ENCODE measurements at regions not wholly inside any gene's neighbourhood (a gene's known extent, or its start where the extent isn't known, plus 50 kb on each side); places are given as distances from the start of the nearest gene placed in this dataset.
A peak's percentile ranks its signal among the peaks of the same experiment; 100 is the strongest.
"Not testable (repeated sequence)": the region's sequence is repeated elsewhere in the genome, so short reads cannot be mapped to it uniquely, and the experiment has no call there.

DNA sequence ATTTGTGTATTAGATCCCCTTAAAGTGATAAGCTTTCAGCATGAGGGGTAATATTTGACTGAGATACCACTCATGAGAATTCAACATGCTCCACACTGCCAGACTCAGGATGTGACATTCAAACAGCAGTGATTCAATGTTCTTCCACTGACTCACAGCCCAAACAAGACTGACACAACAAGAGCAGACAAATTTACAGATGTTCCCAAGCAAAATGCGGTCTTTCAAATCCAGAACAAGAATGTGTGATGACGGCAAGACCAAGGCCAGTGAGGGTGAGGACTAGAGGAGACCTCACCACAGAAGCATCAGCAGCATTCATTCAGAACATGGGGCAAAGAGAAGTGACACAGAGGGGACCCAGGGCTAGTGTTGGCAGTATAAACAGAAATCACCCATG lies 99.3 kb upstream of the GRIA3 start:
- peak; percentile 68 for DNase-seq (ENCODE audit: low read depth)

DNA sequence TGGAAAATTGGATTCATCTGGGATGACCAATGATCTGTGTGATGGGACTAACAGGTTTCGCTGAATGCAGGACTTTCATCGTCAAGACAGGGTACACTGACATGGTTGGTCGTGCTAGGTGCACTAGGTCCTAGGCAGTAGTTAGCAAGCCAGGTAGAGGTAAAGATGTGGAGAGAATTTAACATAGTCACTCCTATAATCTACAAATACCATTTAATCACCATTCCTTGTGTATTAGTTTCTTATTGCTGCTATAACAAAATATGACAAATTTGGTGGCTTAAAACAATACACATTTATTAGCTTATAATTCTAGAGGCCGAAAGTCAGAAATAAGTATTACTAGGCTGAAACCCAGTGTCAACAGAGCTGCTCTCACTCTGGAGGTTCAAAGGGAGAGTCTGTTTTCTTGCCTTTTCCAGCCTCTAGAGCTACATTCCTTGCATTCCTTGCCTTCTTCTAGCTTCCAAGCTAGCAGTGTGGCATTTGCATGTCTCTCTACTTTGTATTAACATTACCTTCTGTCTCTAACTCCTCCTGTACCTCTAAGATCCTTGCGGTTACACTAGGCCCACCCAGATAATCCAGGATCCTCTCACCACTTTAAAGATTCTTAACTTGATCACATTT lies 98.7 kb upstream of the GRIA3 start:
- DNase-seq (ENCODE audit: low read depth): peak; percentile 61

DNA sequence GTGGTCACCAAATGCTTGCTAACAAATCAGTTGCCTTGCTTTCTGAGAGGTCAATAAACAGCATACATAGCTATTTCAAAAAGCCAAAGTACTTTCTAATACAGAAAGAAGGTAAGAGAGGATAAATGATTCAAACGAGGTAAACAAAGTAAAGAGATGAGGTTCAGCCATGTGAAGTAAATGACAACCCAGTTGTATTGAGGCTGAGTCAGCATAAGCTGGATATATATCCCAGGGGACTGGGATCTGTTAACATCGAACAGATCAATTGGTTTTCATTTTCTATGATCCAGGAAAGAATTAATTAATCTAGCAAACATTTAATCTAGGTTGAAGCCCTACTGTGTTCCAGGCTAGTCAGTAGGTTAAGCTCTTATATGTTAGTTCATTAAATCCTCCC lies 97.3 kb upstream of the GRIA3 start:
- no peak for DNase-seq (ENCODE audit: low read depth)

DNA sequence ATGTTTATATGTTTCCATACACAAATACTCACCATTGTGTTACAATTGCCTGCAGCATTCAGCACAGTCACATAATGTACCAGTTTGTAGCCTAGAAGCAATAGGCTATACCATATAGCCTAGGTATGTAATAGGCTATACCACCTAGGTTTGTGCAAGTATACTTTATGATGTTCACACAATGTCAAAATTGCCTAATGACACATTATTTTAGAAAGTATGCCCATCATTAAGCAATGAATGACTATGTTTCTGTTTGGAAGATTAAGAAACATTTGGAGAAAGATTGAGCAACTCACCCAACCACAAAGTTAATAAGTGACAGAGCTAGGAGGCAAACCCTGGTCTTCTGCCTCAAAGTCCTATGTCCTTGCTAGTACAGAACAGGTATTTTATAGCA lies 96.8 kb upstream of the GRIA3 start:
- DNase-seq (ENCODE audit: low read depth): peak; percentile 91

DNA sequence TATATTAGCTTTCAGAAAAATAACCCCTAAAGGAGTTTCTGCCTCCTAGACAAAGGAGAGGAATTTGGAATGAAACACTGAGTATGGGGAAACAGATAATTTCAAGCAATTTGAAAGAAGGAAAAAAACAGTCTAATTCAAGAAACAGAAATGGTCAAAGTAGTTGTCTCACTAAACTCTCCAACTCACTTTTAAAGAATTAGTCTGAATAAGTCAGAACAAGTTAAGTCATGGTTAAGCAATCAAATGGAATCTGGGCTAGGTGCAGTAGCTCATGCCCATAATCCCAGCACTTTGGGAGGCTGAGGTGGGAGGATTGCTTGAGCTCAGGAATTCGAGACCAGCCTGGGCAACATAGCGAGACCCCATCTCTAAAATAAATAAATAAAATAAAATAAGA lies 95.7 kb upstream of the GRIA3 start:
- DNase-seq (ENCODE audit: low read depth): peak; percentile 23

DNA sequence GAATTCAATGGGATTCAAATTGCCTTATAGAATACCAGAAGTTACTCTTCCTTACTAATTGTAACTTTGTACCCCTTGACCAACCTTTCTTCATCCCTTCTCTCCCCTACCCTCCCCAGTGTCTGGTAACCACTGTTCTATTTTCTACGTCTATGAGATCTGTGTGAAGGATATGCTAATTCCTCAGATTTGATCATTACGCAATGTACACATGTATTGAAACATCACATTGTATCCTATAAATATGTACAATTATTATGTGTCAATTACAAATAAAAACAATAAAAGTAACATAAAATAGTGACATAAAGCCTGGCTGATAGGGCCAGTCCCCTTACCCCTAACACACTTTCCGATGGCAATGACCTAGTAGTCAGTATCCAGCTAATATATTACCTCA lies 95.1 kb upstream of the GRIA3 start:
- DNase-seq (ENCODE audit: low read depth): no peak

DNA sequence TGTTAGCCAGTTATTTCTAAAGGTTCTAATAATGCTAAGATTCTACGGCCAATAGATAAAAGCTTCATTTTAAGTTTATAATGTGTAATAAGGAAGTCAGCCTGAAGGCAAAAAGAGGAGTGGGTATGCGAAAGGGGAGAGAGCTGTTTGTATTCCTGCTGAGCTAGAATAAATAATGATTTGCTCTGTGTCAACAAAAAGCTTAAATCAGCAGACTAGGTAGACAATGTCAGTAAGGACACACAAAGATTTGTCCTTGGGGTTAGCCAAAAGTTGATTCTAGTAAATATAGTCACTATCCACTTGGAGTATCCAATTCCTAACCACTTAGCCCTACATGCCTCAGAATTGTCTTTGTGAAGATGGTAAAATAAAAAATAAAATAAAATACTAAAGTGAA lies 90.3 kb upstream of the GRIA3 start:
- no peak for DNase-seq (ENCODE audit: low read depth)

DNA sequence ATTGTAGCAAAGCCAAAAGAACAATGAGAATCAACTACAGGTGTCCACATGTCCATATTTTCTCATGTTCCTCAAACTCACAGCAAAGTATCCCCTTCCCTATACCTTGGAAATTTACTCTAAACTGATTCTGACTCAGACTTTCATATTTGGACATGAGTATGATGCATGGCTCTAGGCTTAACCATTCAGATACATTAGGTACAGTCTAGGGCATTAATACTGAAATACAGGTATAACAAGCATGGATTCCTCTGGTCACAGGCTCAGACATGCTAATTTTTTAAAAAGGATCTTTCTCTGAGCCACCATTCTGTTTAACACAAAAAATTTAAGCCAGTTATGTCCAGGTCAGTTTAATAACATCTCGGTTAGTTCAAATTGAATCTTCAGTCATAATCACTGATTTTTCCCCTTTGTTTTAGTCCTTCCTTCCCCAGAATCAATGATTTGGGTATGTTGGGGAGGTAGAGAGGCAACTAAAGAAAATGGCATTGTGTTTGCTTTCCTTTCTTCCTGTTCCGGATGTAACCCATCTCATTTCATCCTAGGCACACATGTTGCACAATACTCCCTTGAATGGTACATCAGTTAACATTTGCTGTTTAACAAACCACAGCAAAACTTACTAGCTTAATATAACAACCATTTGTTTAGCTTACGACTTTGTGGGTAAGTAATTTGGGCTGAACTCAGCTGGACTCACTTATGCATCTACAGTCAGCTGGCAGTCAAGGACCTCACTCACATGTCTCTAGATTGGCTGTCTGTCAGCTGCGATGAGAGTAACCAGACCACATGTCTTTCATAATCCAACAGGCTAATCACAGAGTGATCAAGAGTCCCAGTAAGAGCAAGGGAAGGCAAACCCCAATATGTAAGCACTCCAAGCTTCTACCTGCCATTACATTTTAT lies 75.3 kb upstream of the GRIA3 start:
- peak; percentile 76 for DNase-seq (ENCODE audit: low read depth)

DNA sequence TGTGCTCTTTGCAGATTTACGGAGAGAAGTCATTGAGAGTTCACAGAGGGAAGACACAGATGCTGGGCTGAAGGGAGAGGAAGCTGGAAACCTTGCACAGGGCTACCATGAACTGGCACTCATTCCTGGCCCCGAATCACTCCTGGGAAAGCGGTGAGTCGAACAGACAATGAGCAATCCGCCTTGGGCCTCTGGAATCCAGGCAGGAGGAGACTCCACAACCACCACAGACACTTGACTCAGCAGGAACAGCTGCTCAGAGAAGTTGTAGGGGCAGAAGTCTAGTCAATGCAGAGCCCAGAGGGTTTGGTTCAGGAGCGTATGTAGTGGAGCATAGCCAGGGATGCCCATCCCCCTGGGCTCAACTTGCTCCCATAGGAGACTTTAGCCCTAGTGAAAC lies 62.8 kb upstream of the GRIA3 start:
- peak; percentile 0 for DNase-seq (ENCODE audit: low read depth)

DNA sequence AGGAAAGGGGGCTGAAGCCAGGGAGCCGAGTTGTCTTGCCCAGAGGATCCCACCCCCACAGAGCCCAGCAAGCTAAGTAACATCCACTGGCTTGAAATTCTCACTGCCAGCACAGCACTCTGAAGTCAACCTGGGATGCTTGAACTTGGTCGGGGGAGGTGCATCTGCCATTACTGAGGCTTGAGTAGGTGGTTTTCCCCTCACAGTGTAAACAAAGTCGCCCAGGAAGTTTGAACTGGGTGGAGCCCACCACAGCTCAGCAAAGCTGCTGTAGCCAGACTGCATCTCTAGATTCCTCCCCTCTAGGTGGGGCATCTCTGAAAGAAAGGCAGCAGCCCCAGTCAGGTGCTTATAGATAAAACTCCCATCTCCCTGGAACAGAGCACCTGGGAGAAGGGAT lies 54.3 kb upstream of the GRIA3 start:
- DNase-seq (ENCODE audit: low read depth): not testable (repeated sequence)
